PFSK-1 (cell line): ENCODE measurements at regions not wholly inside any gene's neighbourhood (a gene's known extent, or its start where the extent isn't known, plus 50 kb on each side); places are given as distances from the start of the nearest gene placed in this dataset.

Experiments used
- FOXP2 ChIP-seq: optimal IDR thresholded peaks from 2 replicates; pipeline ENCODE3; 2011; ENCODE audit warnings: borderline replicate concordance, control low read depth, inconsistent platforms; ENCODE audit not compliant: insufficient read depth; ENCODE audit errors: extremely low read length, extremely low read depth
- POLR2AphosphoS5 ChIP-seq: IDR thresholded peaks from 2 replicates; pipeline ENCODE4 v1.6.1; 2012; ENCODE audit warnings: low read depth, mild to moderate bottlenecking, control low read depth, low read length, moderate library complexity
- SIN3A ChIP-seq: IDR thresholded peaks from 2 replicates; pipeline ENCODE4 v1.6.1; 2012; ENCODE audit warnings: mild to moderate bottlenecking, low read length, moderate library complexity, borderline replicate concordance; ENCODE audit not compliant: insufficient read depth
- TAF1 ChIP-seq: IDR thresholded peaks from 2 replicates; pipeline ENCODE4 v1.6.1; 2012; ENCODE audit warnings: low read length, control low read depth, borderline replicate concordance; ENCODE audit not compliant: insufficient read depth
- TF ChIP-seq, protein P1 (sequence below), 2 experiments: IDR thresholded peaks; 2 replicates each; pipeline versions ENCODE4 v1.6.1 to v1.8.0; 2011 to 2012; ENCODE audit warnings: low read depth in 2 of 2, low read length in 2 of 2, control low read depth in 1 of 2, inconsistent platforms in 1 of 2, mild to moderate bottlenecking in 1 of 2, moderate library complexity in 1 of 2; ENCODE audit not compliant: insufficient read depth in 1 of 2

DNA sequence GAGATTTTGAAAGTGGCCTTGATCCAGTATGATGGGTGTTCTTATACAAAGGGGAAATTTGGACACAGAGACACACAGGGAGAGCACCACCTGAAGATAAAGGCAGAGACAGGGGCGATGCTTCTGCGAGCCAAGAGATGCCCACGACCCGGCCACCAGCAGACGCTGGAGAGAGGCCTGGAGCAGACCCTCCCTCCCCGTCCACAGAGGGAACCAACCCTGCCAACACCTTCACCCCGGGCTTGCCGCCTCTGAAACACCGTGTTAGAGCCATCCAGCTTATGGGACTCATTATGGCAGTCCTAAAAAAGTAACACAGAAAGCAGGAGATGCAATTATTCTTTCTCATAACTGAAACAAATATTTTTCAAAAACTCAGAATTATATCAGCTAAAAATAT, 303.3 kb upstream of the SHH start:
- no peak for TF ChIP-seq POLR2AphosphoS5
- TF ChIP-seq, protein P1, sequence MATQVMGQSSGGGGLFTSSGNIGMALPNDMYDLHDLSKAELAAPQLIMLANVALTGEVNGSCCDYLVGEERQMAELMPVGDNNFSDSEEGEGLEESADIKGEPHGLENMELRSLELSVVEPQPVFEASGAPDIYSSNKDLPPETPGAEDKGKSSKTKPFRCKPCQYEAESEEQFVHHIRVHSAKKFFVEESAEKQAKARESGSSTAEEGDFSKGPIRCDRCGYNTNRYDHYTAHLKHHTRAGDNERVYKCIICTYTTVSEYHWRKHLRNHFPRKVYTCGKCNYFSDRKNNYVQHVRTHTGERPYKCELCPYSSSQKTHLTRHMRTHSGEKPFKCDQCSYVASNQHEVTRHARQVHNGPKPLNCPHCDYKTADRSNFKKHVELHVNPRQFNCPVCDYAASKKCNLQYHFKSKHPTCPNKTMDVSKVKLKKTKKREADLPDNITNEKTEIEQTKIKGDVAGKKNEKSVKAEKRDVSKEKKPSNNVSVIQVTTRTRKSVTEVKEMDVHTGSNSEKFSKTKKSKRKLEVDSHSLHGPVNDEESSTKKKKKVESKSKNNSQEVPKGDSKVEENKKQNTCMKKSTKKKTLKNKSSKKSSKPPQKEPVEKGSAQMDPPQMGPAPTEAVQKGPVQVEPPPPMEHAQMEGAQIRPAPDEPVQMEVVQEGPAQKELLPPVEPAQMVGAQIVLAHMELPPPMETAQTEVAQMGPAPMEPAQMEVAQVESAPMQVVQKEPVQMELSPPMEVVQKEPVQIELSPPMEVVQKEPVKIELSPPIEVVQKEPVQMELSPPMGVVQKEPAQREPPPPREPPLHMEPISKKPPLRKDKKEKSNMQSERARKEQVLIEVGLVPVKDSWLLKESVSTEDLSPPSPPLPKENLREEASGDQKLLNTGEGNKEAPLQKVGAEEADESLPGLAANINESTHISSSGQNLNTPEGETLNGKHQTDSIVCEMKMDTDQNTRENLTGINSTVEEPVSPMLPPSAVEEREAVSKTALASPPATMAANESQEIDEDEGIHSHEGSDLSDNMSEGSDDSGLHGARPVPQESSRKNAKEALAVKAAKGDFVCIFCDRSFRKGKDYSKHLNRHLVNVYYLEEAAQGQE (IDR thresholded peaks at IDR 0.05; ENCODE audit: insufficient read depth in 1 of 2, low read depth in 2 of 2, low read length in 2 of 2) = no peak
- no peak for TF ChIP-seq TAF1
- TF ChIP-seq SIN3A = no peak
- TF ChIP-seq FOXP2 = no peak

DNA sequence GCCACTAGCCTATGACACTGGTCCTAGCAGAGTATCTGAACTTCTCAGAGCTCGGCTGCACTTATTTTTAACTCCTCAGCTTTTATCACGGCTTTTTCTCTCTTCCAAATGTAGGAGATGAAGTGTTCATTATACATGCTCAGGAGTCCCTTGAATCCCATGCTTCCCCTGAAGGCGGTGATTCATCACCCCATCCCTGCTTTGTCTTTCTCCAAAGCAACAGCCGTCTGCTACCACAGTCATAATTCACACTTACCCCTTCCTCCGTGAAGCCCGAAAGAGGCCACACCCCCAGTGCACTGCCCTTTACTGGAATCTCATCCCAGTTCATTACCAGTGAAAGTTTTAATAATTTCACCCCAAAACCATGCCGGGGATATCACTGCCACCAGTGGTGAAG, 301.5 kb upstream of the SHH start:
- TF ChIP-seq TAF1 = no peak
- no peak for TF ChIP-seq POLR2AphosphoS5

DNA sequence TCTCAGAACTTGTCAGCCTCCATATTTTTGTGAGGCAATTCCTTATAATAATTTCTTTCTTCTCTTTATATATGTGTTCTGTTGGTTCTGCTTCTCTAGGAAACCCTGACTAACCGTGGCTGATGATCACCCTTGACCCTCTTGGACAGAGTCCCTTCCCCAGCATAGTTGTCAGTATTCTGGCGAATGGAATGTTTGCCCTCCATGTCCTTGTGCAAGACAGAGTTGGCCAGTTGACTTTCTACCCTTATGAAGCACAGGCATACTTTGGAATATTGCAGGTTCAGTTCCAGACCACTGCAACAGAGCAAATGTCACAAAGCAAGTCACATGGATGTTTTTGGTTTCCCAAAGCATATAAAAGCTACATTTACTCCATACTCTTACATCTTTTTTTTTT, 297.7 kb upstream of the SHH start:
- TF ChIP-seq SIN3A (no peak), FOXP2 (no peak), POLR2AphosphoS5 (no peak), TAF1 (no peak)
- TF ChIP-seq, protein P1 (IDR thresholded peaks at IDR 0.05; ENCODE audit: insufficient read depth in 1 of 2, low read depth in 2 of 2, low read length in 2 of 2) = no peak

DNA sequence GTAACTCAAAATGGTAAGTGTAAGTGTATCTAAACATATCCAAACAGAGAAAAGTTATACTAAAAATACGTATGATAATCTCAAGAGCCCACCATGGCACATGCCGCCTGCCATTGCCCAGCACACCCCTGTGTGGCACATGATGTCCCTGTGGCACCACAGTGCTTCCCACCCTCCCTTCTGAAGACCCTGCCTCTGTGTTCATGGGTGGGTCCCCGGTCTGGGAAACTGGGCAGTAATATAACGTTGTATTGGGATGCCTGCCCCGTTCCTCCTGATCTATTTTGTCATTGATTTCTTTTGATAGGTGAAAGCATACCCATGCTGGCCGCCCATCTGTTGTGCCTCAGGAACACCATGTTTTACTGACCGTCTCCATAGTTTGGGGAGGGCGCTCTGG, 296.8 kb upstream of the SHH start:
- TF ChIP-seq FOXP2 (no peak), POLR2AphosphoS5 (no peak), TAF1 (no peak), SIN3A (no peak)
- TF ChIP-seq, protein P1 (IDR thresholded peaks at IDR 0.05; ENCODE audit: insufficient read depth in 1 of 2, low read depth in 2 of 2, low read length in 2 of 2) = no peak

DNA sequence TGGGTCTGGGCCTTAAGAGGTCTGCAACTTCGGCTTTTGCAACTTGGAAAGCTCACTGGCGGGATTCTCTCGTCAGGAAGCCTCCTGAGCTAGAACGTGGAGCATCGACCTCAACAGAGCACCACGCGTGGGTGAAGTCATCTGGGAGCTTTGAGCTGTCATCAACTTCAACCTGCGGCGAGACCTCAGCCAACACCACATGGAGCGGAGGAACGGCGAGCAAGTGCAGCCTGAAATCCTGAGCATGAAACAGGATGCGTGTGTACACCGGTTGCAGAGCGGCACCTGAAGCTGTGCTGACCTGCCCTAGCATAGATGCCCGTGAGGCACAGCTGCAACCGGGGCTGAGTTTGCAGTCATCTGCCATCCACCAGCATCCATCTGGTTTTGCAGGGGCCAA, 295.7 kb upstream of the SHH start:
- TF ChIP-seq FOXP2 (no peak), TAF1 (no peak), POLR2AphosphoS5 (no peak), SIN3A (no peak)
- TF ChIP-seq, protein P1 (IDR thresholded peaks at IDR 0.05; ENCODE audit: insufficient read depth in 1 of 2, low read depth in 2 of 2, low read length in 2 of 2) = no peak

DNA sequence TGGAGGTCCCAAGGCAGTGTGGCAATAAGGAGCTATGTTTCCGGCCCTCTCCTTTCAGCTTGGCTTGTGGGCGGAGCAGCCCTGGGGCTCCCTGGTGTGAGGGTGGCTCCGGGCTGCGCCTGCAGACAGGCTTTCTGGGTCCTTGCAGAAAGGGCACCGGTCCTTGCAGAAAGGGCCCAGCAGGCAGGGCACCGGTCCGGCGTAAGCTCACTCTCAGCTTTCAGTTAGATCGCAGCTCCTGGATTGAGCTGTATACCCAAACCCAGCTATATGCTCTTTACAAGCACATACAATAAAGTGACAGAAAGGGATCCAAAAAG, 293.8 kb upstream of the SHH start:
- TF ChIP-seq SIN3A (no peak), POLR2AphosphoS5 (no peak), FOXP2 (no peak), TAF1 (no peak)
- TF ChIP-seq, protein P1 (IDR thresholded peaks at IDR 0.05; ENCODE audit: insufficient read depth in 1 of 2, low read depth in 2 of 2, low read length in 2 of 2) = no peak
